Activated naive CD8-positive, alpha-beta T cell treated with anti-CD3 and anti-CD28 coated beads, Interleukin-2, amount 10 ng/mL, durations not matched to agents 7 days and 5 days (primary cell): ENCODE measurements at regions not wholly inside any gene's neighbourhood (a gene's known extent, or its start where the extent isn't known, plus 50 kb on each side); places are given as distances from the start of the nearest gene placed in this dataset.
"Not testable (repeated sequence)": the region's sequence is repeated elsewhere in the genome, so short reads cannot be mapped to it uniquely, and the experiment has no call there.

Experiments
- ATAC-seq: fragments of 150-1000 bp; cut with Tn5 transposase; one replicate; pipeline ENCODE4 v1.10.0; 2021; ENCODE audit warnings: low read depth, moderate library complexity
- POLR2A ChIA-PET: fragments of 350-600 bp; sonication (Branson Sonifier 250); formaldehyde crosslinking; loops from one replicate; lab custom pipeline; 2021; ENCODE audit warnings: antibody characterized with exemption; lab: Charles Lee
- DNase-seq: peaks from one replicate; pipeline ENCODE4 v3.0.0; 2021
- H3K27ac Mint-ChIP-seq: one replicate; pipeline ENCODE4 v1.8.0; 2022; ENCODE audit warnings: mild to moderate bottlenecking, mixed read lengths
- H3K27me3 Mint-ChIP-seq: one replicate; pipeline ENCODE4 v1.8.0; 2022; ENCODE audit warnings: mild to moderate bottlenecking, moderate library complexity, mixed read lengths
- H3K36me3 Mint-ChIP-seq: one replicate; pipeline ENCODE4 v1.8.0; 2021; ENCODE audit warnings: mild to moderate bottlenecking, mixed read lengths
- H3K4me1 Mint-ChIP-seq: one replicate; pipeline ENCODE4 v1.8.0; 2021; ENCODE audit warnings: mixed read lengths
- H3K4me3 Mint-ChIP-seq: one replicate; pipeline ENCODE4 v1.8.0; 2022; ENCODE audit warnings: mild to moderate bottlenecking, moderate library complexity, mixed read lengths
- H3K9me3 Mint-ChIP-seq: one replicate; pipeline ENCODE4 v1.8.0; 2021; ENCODE audit warnings: mixed read lengths

DNA sequence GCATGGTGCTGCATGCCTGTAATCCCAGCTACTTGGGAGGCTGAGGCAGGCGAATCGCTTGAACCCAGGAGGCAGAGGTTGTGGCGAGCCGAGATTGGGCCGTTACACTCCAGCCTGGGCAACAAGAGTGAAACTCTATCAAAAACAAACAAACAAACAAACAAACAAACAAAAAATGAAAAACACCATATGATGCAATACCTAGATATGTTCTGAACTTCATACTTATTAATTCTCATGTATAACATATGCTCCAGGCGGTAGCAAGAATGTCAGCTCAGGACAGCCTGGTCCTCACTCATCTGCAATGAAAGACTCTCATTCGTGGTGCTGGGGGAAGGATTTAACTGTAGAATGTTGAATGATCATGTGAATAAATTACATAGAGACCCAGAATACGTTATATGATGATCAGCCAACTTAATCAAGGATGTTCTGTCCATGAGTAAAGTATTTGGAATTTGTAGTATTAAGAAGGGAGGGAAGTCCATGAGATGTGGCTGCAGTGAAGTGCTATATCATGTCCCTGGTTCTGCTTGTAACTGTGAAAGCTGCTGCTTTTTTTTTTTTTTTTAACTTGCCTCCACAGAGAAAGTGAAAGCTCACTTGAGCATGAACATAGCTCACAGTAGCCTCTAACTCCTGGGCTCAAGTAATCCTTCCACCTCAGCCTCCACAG is 206.8 kb downstream of the UQCRFS1 start:
- no peaks in the 10 kb centered on the region for H3K9me3 Mint-ChIP-seq
- no peaks in the 10 kb centered on the region for H3K27me3 Mint-ChIP-seq
- POLR2A ChIA-PET = no interaction called here
- no peak overlapping the region for H3K4me3 Mint-ChIP-seq
- no peaks in the 10 kb centered on the region for H3K36me3 Mint-ChIP-seq
- no peak for ATAC-seq
- no peak for DNase-seq
- H3K27ac Mint-ChIP-seq = no peak overlapping the region
- no peaks in the 10 kb centered on the region for H3K4me1 Mint-ChIP-seq

GRCh38 chr19:29004796-29005195 is 208.2 kb downstream of the UQCRFS1 start:
- DNase-seq (no peak), ATAC-seq (no peak)
- Mint-ChIP-seq H3K36me3 (no peaks in the 10 kb centered on the region), H3K9me3 (no peaks in the 10 kb centered on the region), H3K4me1 (no peaks in the 10 kb centered on the region), H3K4me3 (no peak overlapping the region), H3K27ac (no peak overlapping the region), H3K27me3 (no peaks in the 10 kb centered on the region)
- POLR2A ChIA-PET = no interaction called here

DNA sequence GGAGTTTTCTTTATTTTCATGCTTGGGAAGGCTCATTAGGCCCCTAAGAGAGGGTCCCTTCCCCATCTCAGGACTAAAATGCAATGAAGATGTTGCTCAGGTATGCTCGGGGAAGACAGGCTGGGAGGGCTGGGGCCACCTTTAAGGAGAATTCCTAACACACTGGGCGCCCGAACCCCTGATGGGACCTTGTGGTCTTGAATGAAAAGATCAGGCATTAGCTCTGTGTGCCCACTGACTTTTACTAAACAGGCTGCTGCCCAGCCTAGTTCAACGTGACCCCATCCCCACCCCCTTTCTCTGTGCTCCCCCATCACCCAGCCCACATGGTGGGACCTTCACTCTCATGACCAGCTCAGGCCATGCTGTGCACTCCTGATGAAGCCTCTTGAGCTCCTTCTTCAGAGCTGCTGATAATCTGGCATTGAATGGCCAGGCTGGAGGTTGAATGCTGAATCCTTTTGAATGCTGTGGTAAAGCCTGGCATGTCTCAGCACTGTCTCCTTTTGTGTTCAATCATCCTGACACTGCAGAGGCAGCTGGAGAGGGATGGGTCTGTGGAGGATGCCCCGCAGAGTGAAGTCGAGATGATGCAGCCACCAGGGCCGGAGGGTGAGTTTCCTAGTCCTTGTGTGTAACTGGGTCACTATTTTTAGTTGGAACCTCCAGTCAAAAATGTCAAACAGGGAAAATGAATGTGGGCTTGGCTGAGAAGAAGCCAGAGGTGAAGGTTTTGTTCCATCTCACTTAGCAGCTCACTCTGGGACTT is 209.1 kb downstream of the UQCRFS1 start:
- Mint-ChIP-seq H3K27me3 (no peaks in the 10 kb centered on the region), H3K27ac (no peak overlapping the region)
- POLR2A ChIA-PET = no interaction called here

DNA sequence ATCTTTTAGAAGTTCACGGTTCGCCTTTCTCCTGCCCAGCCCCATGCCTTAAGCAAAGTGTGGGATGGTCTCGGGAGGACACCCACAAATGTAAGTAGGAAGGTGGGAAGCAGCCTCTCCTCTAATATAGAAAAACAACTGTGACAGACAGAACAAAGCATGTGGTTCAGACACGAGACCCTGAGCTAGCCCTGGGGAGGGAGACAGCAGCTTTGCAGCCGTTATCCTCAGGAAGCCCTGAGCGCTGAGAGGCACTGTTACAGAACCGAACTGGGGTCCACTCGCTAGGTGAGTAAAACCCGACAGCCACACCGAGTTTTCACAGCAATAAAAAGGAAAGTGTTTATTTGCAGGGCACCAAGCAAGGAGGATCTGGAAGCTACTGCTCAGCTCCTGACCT is 210.6 kb downstream of the UQCRFS1 start:
- H3K4me3 Mint-ChIP-seq = no peak overlapping the region
- H3K9me3 Mint-ChIP-seq = no peaks in the 10 kb centered on the region
- POLR2A ChIA-PET = no interaction called here
- DNase-seq (no peak), ATAC-seq (no peak)
- no peaks in the 10 kb centered on the region for H3K4me1 Mint-ChIP-seq
- H3K27me3 Mint-ChIP-seq = peaks cover 2% of the 10 kb centered on the region
- no peaks in the 10 kb centered on the region for H3K36me3 Mint-ChIP-seq
- H3K27ac Mint-ChIP-seq = no peak overlapping the region

More for the DNA sequence above, 209.1 kb downstream of the UQCRFS1 start:
- Mint-ChIP-seq H3K9me3 (no peaks in the 10 kb centered on the region), H3K4me1 (no peaks in the 10 kb centered on the region), H3K36me3 (no peaks in the 10 kb centered on the region), H3K4me3 (no peak overlapping the region)
- DNase-seq (no peak), ATAC-seq (no peak)

GRCh38 chr19:29001597-29002245 is 211.2 kb downstream of the UQCRFS1 start:
- Mint-ChIP-seq H3K4me1 (no peaks in the 10 kb centered on the region), H3K27me3 (peaks cover 2% of the 10 kb centered on the region), H3K27ac (no peak overlapping the region), H3K9me3 (no peaks in the 10 kb centered on the region), H3K4me3 (no peak overlapping the region), H3K36me3 (no peaks in the 10 kb centered on the region)
- ATAC-seq = no peak
- no peak for DNase-seq
- POLR2A ChIA-PET = no interaction called here

DNA sequence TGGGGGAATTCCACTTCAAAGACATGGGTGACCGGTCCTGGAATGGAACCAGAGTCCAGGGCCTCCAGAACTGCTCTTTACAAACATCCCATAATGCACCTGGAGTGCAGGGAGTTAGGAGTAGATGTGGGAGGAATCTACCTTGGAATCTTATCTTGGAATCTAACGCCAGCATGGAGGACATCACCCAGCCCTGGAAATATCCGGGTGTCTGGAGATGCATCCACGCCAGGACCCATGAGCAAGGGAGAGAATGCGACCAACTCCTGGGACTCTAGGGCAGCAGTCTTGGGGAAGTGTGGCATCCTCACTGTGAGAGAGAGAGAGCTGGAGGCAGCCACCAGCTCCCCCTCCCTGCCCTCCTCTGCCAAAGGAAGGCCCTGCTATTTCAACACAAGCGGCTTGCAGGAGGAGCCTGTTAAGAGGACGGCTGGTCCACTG is 211.8 kb downstream of the UQCRFS1 start:
- Mint-ChIP-seq H3K4me3 (no peak overlapping the region), H3K9me3 (no peaks in the 10 kb centered on the region), H3K27me3 (peaks cover 2% of the 10 kb centered on the region), H3K27ac (no peak overlapping the region), H3K4me1 (no peaks in the 10 kb centered on the region), H3K36me3 (no peaks in the 10 kb centered on the region)
- POLR2A ChIA-PET = no interaction called here
- DNase-seq (no peak), ATAC-seq (no peak)

DNA sequence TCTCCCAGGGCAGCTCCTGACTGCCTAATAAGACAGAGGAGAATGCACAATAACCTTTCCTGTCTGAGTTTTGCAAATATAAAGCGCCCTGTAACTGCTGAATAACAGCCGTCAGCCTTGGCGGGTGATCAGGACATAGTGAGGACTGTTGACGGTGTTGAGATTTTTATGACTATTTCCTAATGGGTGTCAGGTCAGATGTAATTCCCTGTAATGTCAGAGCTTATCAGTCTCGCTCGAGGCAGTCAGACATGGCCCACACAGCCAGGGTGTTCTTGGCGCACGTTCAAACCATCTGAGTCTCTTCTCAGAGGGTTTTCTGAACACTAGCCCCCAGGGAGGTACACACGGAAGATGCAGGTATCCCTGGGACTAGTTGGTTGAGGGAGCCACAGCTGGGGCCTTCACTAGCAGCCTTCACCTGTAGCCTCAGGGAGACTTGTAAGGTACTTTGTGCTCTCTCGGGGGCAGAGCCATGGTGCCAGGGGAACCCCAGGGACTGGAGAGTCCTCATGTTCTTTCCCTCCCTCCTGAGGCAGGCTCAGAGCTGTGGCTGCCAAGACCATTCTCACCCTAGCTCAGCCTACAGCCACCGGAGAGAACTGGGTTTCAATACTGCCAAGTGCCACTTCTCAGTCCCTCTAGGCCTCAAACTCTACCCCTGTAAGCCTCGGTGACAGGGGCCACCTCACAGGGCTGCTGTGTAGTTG is 213.1 kb downstream of the UQCRFS1 start:
- no peak for DNase-seq
- H3K9me3 Mint-ChIP-seq = peaks cover 2% of the 10 kb centered on the region
- no peaks in the 10 kb centered on the region for H3K36me3 Mint-ChIP-seq
- H3K4me3 Mint-ChIP-seq = no peak overlapping the region
- peaks cover 2% of the 10 kb centered on the region for H3K27me3 Mint-ChIP-seq
- no peak overlapping the region for H3K27ac Mint-ChIP-seq
- no peaks in the 10 kb centered on the region for H3K4me1 Mint-ChIP-seq
- no peak for ATAC-seq
- POLR2A ChIA-PET = no interaction called here

- H3K9me3 Mint-ChIP-seq = peaks cover 4% of the 10 kb centered on the region
- H3K36me3 Mint-ChIP-seq = no peaks in the 10 kb centered on the region
- H3K4me3 Mint-ChIP-seq = no peak overlapping the region
- ATAC-seq (no peak), DNase-seq (no peak)
- no peak overlapping the region for H3K27ac Mint-ChIP-seq
- POLR2A ChIA-PET = no interaction called here
- H3K4me1 Mint-ChIP-seq = no peaks in the 10 kb centered on the region
- H3K27me3 Mint-ChIP-seq = peaks cover 2% of the 10 kb centered on the region
Measured at GRCh38 chr19:28998974-28999373, 214.0 kb downstream of the UQCRFS1 start.

DNA sequence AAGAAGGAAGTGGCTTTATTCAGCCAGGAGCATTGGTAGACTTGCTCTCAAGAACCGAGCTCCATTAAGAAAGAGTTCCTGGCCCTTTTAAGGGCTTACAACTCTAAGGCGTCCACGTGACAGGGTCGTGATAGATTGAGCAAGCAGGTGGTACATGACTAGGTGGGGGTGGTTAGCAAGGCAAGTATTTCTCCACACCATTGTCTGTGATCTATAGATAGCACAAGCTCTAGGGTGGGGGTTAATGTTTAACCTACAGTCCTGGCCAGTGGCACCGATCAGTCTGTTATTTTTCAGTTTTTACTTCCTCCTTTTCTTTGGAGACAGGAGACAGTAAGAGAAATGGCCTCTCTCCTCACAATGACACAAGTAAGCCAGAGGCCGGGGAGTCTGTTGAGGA is 215.1 kb downstream of the UQCRFS1 start:
- H3K27ac Mint-ChIP-seq, H3K36me3 Mint-ChIP-seq, DNase-seq, ATAC-seq, H3K4me1 Mint-ChIP-seq, H3K27me3 Mint-ChIP-seq, POLR2A ChIA-PET, H3K4me3 Mint-ChIP-seq: not testable (repeated sequence)
- H3K9me3 Mint-ChIP-seq = peaks cover 12% of the 10 kb centered on the region

GRCh38 chr19:28990522-28990921 is 222.4 kb downstream of the UQCRFS1 start:
- Mint-ChIP-seq H3K4me1 (no peaks in the 10 kb centered on the region), H3K36me3 (no peaks in the 10 kb centered on the region), H3K9me3 (peaks cover 11% of the 10 kb centered on the region), H3K4me3 (no peak overlapping the region), H3K27ac (no peak overlapping the region), H3K27me3 (no peaks in the 10 kb centered on the region)
- ATAC-seq (no peak), DNase-seq (no peak)
- POLR2A ChIA-PET = no interaction called here

- H3K27ac Mint-ChIP-seq = no peak overlapping the region
- POLR2A ChIA-PET = no interaction called here
- H3K27me3 Mint-ChIP-seq = no peaks in the 10 kb centered on the region
- H3K4me3 Mint-ChIP-seq = no peak overlapping the region
- H3K9me3 Mint-ChIP-seq = peaks cover 11% of the 10 kb centered on the region
- H3K4me1 Mint-ChIP-seq = no peaks in the 10 kb centered on the region
- H3K36me3 Mint-ChIP-seq = no peaks in the 10 kb centered on the region
- ATAC-seq (no peak), DNase-seq (no peak)
Measured at GRCh38 chr19:28989739-28990138, 223.2 kb downstream of the UQCRFS1 start.

- Mint-ChIP-seq H3K27me3 (no peaks in the 10 kb centered on the region), H3K4me1 (no peaks in the 10 kb centered on the region), H3K9me3 (peaks cover 3% of the 10 kb centered on the region), H3K36me3 (no peaks in the 10 kb centered on the region), H3K27ac (no peak overlapping the region), H3K4me3 (no peak overlapping the region)
- POLR2A ChIA-PET = no interaction called here
- ATAC-seq (no peak), DNase-seq (no peak)
Measured at GRCh38 chr19:28988066-28988465, 224.9 kb downstream of the UQCRFS1 start.

DNA sequence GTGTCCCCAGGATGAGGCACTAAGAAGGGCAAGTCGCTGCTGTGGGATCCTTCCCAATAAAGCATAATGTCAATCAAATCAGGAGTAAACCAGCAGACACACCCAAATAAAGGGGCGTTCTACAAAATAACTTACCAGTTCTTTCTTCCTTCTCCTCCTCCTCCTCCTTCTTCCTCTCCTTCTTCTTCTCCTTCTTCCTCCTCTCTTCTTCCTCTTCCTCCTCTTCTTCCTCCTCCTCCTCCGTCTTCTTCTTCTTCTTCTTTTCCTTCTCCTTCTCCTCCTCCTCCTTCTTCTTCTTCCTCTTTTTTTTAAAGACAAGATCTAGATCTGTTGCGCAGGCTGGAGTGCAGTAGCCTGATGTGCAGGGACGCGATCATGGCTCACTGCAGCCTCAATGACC is 225.8 kb downstream of the UQCRFS1 start:
- POLR2A ChIA-PET = no interaction called here
- Mint-ChIP-seq H3K27ac (no peak overlapping the region), H3K36me3 (no peaks in the 10 kb centered on the region), H3K4me3 (no peak overlapping the region), H3K4me1 (no peaks in the 10 kb centered on the region), H3K9me3 (no peaks in the 10 kb centered on the region), H3K27me3 (no peaks in the 10 kb centered on the region)
- no peak for DNase-seq
- ATAC-seq = no peak
